IPS DF 4.7 (cell line): ENCODE measurements at regions not wholly inside any gene's neighbourhood (a gene's known extent, or its start where the extent isn't known, plus 50 kb on each side); places are given as distances from the start of the nearest gene placed in this dataset.

Experiments used
- DNase-seq: peaks from one replicate; pipeline ENCODE4 v3.0.0-alpha.2; 2013; ENCODE audit warnings: low spot score; ENCODE audit errors: extremely low read depth

DNA sequence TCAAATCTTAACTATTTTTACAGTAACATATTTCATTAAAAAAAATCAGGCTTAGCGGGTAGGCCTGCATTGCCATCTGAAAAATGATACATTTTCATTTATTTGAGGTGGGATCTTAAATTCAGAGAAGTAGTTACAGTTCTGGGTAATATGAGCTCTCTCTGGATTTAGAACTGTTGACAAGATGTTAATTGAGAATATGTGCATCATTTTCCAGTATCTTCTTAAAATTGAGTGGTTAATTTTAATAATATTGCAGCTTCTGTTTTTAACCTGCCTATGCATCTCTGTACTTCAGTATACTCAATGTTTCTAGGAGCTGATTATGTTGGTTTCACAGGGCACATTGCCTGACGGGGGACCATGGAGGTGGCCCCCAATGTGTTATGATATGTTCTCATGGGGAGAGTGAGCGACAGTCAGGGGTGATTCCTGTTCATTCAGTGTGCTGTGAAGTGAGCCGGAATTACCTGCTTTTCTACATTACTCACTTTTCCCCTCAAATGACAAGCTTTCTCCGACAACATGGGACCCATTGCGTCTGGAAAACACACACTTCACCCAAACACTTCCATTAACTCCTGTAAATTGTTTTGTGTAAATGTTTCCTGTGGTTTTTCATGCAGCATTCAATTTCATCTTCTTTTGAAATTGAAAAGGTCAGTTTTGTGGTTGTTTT is 406.2 kb downstream of the MTX2 start:
- DNase-seq, result no peak

DNA sequence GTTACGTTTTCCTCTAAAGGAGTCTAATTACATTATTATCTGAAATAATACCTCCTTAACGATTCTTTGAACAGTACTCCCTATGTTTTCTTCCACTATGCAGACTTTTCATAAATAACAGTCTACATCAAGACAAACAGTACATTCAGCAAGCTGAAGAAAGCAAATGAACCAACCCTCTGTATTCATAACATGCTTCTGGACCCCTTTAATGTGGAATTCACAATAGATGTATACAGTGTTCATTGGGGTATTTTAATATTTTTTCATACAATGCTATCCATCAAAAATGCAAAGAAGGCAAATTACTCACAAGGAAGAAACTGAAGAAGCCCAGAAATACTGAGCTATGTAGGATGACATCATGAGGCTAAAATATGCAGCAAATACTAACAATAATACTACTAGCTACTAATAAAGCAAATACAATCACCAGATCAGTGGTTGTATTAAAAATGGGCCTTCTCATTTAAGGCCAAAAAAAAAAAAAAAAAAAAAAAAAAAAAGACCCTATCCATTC is 408.6 kb downstream of the MTX2 start:
- DNase-seq, result no peak

GRCh38 chr2:176678571-176678970 is 409.3 kb downstream of the MTX2 start:
- DNase-seq, result no peak

DNA sequence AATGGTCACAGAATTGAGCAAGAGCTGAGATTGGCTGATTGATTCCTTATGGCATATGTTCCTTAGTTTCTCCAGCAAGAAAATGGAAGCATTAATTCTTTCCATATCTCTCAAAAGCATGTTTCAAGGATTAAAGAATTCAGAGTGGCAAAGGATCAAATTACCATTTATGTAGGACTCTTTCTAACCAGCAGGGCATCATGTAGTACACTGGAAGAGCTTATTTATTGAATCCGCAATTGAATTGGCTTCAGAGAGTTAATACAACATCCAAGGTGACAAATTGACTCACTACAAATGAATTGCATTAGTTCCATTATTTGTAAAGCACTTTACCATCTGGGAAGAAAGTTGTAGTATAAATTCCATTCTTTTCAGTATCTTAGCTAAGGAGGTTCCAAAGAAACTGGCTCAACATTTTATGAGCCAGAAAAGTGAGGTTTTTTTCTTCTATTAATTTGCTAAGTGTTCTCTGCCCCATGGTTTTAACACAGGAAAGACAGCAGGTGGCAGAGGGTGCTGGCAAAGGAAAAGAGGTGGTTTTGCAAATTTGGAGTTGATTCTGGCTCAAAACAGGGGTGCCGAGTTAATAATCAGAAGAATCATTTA is 409.9 kb downstream of the MTX2 start:
- no peak for DNase-seq

DNA sequence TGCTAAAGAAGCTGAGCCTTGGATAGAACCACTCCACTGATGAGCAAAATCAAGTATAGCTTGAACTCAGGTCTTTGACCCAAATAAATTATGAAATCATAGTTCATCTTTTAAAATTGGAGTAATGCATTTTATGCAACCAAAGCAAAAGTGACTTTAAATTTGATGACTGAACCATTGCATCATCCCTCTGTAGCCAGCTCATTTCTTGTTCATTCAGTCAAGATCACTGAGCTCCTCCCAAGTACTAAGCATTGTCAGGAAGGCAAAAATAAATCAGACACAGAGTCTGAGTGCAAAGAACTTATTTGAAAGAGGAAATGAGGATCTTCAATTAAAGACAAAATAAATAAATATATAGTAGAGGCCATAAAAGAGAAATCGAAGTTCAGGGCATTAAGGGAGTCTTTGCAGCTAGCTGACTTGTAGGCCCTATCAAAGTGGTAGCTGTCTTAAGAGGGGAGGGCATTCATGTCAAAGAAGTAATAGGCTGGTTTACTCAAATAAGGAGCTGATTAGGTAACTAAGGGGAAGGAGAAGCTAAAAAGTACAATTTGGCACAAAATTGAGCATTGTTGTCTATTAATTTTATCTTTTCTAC is 411.8 kb downstream of the MTX2 start:
- DNase-seq, result no peak

GRCh38 chr2:176681584-176682115 is 412.4 kb downstream of the MTX2 start:
- no peak for DNase-seq

DNA sequence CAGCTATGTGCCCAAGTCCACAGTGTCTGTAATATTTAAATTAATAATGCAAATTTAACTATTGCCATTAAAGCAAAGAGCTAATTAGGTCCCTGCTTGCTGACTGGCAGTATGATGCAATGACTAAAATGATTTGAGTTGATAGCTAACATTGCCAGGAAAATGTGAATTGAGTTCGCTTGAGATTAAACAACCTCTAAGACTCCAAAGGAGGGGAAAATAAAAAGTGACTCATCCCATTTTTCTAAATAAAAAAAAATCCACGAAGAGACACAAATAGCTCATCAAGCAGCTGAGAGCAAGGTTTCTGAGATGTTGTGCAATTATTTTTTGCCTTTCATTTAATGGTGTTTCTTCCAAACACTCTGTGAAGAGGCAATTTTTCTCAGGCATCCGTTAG is 413.0 kb downstream of the MTX2 start:
- DNase-seq, result no peak

GRCh38 chr2:176683618-176684111 is 414.4 kb downstream of the MTX2 start:
- no peak for DNase-seq

DNA sequence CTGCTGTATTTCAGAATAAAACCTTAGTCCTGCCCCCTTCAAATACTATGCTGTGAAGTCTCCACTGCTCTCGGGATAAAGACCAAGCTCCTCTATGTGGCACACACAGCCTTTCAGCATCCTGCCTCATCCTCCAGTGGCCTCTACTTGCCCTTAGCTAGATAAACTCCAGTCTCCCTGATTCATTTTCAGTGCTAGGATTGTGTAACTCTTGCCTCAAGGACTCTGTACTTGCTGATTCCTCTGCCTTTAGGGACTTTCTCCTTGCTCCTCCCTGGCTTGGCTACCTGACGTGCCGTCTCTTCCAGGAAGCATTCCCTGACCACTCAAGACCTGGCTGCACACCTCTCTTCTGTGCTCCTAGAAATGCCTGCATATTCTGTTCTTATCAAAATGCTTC is 416.7 kb downstream of the MTX2 start:
- DNase-seq, result no peak

DNA sequence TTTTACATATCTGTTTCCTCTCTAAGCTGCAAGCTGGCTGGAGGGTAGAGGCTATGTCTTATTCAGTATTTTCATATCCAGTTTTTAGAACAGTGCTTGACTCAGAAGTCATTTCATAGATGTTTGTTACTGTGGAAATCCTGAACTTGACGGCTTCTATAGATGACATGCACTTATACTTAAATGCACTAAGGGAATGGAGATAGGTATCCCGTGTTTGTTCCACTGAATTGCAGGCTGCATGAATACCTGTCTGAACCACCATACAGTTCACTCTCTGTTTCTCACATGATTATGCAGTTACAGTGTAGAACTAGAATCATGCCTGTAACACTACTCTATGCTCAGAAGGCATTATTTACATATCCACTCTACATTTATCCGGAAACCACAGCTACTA is 417.1 kb downstream of the MTX2 start:
- no peak for DNase-seq

DNA sequence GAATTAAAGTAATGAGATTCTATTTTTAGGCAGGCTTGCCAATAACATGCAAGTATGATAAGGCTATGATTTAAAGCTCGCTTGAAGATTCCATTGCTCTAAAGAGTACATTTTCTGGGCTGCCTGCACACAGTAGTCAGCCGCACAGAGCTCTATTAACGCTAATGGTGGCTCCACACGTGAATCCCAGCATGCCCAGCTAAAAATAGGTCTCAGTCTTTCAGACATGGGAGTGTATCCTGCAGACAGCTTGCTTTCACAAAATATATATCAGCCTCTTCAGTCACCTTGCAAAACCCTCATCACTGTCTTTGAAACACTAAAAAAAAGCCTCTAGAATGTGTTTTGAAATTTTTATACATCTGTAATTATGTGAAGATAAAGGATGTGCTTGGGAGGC is 418.1 kb downstream of the MTX2 start:
- DNase-seq, result no peak

DNA sequence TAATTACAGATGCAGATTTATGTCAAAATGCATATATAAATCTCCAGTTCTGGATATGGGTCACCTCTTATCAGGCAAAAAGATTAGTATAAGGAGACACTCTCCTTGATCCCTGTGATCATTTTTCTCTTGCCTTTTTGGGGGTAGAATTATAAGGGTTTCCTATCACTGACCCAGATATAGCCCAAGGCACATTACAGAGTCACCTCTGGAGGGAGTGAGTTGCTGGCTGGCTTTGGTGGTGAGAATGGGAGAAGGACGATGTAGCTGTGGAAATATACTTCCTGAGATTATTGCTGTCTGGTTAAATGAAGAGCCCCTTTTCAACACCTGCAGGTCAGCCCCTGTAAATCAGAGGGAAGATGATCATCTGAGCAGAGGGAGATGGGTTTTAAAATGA is 418.7 kb downstream of the MTX2 start:
- no peak for DNase-seq

DNA sequence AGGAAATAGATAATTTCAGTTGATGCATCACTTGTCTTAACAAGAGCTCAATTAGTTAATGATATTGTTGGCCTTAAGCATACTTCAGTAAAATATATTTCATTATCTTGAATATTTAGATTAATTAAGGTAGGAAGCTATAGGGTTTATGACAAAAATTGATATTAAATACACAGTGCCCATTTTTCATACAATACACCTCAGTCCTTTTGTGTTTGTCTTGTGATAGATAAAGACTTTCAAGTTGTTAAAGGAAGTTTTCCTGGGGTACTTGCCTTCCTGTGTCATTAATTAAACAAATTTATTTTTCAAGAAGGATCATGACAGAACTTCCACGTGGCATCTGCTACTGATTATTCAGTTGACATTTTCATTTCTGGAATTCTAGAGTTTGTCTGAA is 420.5 kb downstream of the MTX2 start:
- no peak for DNase-seq

GRCh38 chr2:176691471-176691870 is 422.2 kb downstream of the MTX2 start:
- DNase-seq, result no peak

GRCh38 chr2:176692533-176692932 is 423.3 kb downstream of the MTX2 start:
- DNase-seq, result no peak

- no peak for DNase-seq
Measured at GRCh38 chr2:176699098-176699497, 429.9 kb downstream of the MTX2 start.

DNA sequence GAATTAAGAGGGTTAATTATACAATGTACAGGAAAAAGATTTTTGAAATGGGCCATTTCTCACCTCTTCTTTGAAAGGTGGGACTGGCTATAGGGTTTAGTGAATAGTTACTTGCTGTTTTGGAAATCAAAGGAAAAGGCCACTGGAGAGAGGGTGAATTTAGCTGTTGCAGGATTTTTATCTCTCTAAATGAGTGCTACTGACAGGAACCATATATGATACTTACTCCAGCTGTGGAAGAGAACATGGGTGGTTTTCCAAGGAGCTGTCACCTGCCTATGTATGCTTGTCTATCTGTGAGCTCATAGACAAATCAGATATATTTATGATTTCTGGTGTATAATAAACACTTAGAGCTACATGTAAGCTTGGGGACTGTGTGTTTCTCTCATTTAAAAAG is 430.4 kb downstream of the MTX2 start:
- no peak for DNase-seq

GRCh38 chr2:176702131-176702530 is 432.9 kb downstream of the MTX2 start:
- no peak for DNase-seq

DNA sequence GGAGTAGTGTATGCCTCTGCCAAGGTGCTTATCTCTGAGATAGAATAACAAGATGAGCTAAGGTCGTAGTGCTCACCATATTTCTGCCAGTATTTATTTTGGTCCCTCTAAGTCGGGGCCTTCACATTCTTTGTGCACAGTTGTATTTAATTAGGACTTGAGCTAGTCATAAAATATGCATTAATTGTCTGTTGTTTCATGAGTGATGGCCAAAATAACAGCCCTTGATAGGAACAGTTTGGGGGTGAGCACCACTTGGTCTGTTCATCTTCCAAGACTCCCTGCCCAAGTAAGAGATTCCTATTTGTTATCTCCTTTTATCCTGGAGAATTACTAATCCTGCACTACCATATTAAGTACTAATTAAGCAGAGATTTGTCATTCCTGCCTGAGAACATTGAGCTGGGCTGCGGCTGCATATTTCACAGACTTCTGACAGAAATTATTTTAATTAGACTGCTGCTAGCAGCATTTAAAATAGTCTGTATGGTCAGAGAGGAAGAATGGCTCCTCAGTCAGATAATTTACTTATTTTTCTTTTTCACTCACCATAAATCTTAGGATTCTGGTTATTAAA is 435.1 kb downstream of the MTX2 start:
- no peak for DNase-seq

GRCh38 chr2:176709149-176709951 is 440.1 kb downstream of the MTX2 start:
- no peak for DNase-seq

GRCh38 chr2:176709991-176710390 is 440.7 kb downstream of the MTX2 start:
- DNase-seq, result no peak
